HCT116 (cell line): ENCODE measurements at regions not wholly inside any gene's neighbourhood (a gene's known extent, or its start where the extent isn't known, plus 50 kb on each side); places are given as distances from the start of the nearest gene placed in this dataset.

Experiments
- ATAC-seq: fragments of 200-7000 bp; cut with Tn5 transposase; 2 replicates; pipeline ENCODE4 v1.9.1; 2020; ENCODE audit warnings: mild to moderate bottlenecking, moderate library complexity
- BruUV-seq: library from RNA; stranded (reverse); fragments of 400-500 nt; replicated peaks from 2 replicates; lab custom pipeline; 2021; lab: Mats Ljungman, UMichigan
- CTCF ChIA-PET: fragments of 300-600 bp; sonication (Branson Sonifier 250); formaldehyde crosslinking; loops from one replicate; lab custom pipeline; 2021; ENCODE audit warnings: antibody characterized with exemption; lab: Charles Lee
- POLR2A ChIA-PET: fragments of 300-600, 350-600 bp; sonication (Branson Sonifier 250); formaldehyde crosslinking; loops from one replicate; lab custom pipeline; 2021; ENCODE audit warnings: antibody characterized with exemption; lab: Charles Lee
- RAD21 ChIA-PET, 2 experiments: fragments of 300-600 bp; sonication (Branson Sonifier 250); formaldehyde crosslinking; loops; one replicate each; lab custom pipeline; 2023; ENCODE audit warnings: low total read pairs in 2 of 2; ENCODE audit not compliant: uncharacterized antibody in 2 of 2, unreplicated experiment in 2 of 2, low non-redundant PET in 1 of 2; lab: Charles Lee
- DNase-seq: peaks from one replicate; pipeline ENCODE4 v3.0.0-alpha.2; 2010; ENCODE audit warnings: low read depth, low spot score
- H2AFZ ChIP-seq: fragments of 200-600 bp; shearing (Covaris generic), sonication (generic); 2 replicates; pipeline ENCODE4 v1.6.1; 2017; ENCODE audit warnings: low read depth, mixed run types, mixed read lengths, antibody characterized with exemption, low read length; ENCODE audit not compliant: poor library complexity, severe bottlenecking
- H3K27ac ChIP-seq: 2 replicates; pipeline ENCODE4 v1.5.1; 2012; ENCODE audit warnings: low read depth, low read length
- H3K27me3 ChIP-seq: fragments of 200-600 bp; sonication (generic); 2 replicates; pipeline ENCODE4 v1.6.1; 2016; ENCODE audit warnings: mixed run types, low read length, mixed read lengths; ENCODE audit not compliant: insufficient read depth
- H3K36me3 ChIP-seq, 2 experiments: fragments of 200-500 bp in 1 of 2; fragments of 200-600 bp in 1 of 2; sonication (Bioruptor generic) in 1 of 2; sonication (generic) in 1 of 2; 2 replicates each; pipeline versions ENCODE4 v1.5.1 to v1.6.1; 2014 to 2016; ENCODE audit warnings: low read length in 2 of 2, inconsistent platforms in 1 of 2, mixed read lengths in 1 of 2, mixed run types in 1 of 2; ENCODE audit not compliant: insufficient read depth in 2 of 2, control insufficient read depth in 1 of 2
- H3K4me1 ChIP-seq, 2 experiments: fragments of 200-600 bp in 1 of 2; sonication (generic) in 1 of 2; 2 replicates each; pipeline versions ENCODE4 v1.5.1 to v1.6.1; 2012 to 2017; ENCODE audit warnings: low read length in 2 of 2, inconsistent platforms in 1 of 2, mild to moderate bottlenecking in 1 of 2, mixed read lengths in 1 of 2, mixed run types in 1 of 2, moderate library complexity in 1 of 2; ENCODE audit not compliant: insufficient read depth in 2 of 2, control insufficient read depth in 1 of 2
- H3K4me2 ChIP-seq: fragments of 200-600 bp; sonication (generic); 2 replicates; pipeline ENCODE4 v1.6.1; 2017; ENCODE audit warnings: mixed run types, low read length, mixed read lengths
- H3K4me3 ChIP-seq, 2 experiments: fragments of 200-600 bp in 1 of 2; sonication (generic) in 1 of 2; replicated peaks in 1 of 2; 2 replicates each; pipeline ENCODE4 v1.5.1; 2011 to 2016; ENCODE audit warnings: low read length in 2 of 2, control low read depth in 1 of 2, low read depth in 1 of 2, mild to moderate bottlenecking in 1 of 2, mixed read lengths in 1 of 2, mixed run types in 1 of 2
- H3K79me2 ChIP-seq: fragments of 200-600 bp; sonication (generic); 2 replicates; pipeline ENCODE4 v1.6.1; 2017; ENCODE audit warnings: mild to moderate bottlenecking, mixed run types, low read length, moderate library complexity, mixed read lengths; ENCODE audit not compliant: insufficient read depth
- H3K9ac ChIP-seq: fragments of 200-600 bp; sonication (generic); 2 replicates; pipeline ENCODE4 v1.6.1; 2016; ENCODE audit warnings: low read length, mixed read lengths
- H3K9me2 ChIP-seq: fragments of 200-600 bp; sonication (generic), shearing (Covaris generic); 2 replicates; pipeline ENCODE4 v1.6.1; 2017; ENCODE audit warnings: mixed run types, mild to moderate bottlenecking, moderate library complexity; ENCODE audit not compliant: insufficient read depth
- H3K9me3 ChIP-seq, 2 experiments: fragments of 200-500 bp in 1 of 2; fragments of 200-600 bp in 1 of 2; sonication (Bioruptor generic) in 1 of 2; sonication (generic) in 1 of 2; 2 replicates each; pipeline ENCODE4 v1.6.1; 2014 to 2017; ENCODE audit warnings: low read length in 2 of 2, mixed read lengths in 2 of 2, inconsistent platforms in 1 of 2, low read depth in 1 of 2, mild to moderate bottlenecking in 1 of 2, mixed run types in 1 of 2, moderate library complexity in 1 of 2; ENCODE audit not compliant: control insufficient read depth in 1 of 2, insufficient read depth in 1 of 2
- H4K20me1 ChIP-seq: fragments of 200-600 bp; sonication (generic), shearing (Covaris generic); 2 replicates; pipeline ENCODE4 v1.6.1; 2017; ENCODE audit warnings: mixed run types, mild to moderate bottlenecking, moderate library complexity; ENCODE audit not compliant: insufficient read depth
- CBX3 ChIP-seq: IDR thresholded peaks from 2 replicates; pipeline ENCODE4 v1.6.1; 2012; ENCODE audit warnings: low read depth
- ELF1 ChIP-seq: IDR thresholded peaks from 2 replicates; pipeline ENCODE4 v1.6.1; 2012; ENCODE audit warnings: low read depth, borderline replicate concordance
- EZH2 ChIP-seq: fragments of 200-600 bp; sonication (generic); IDR thresholded peaks from 2 replicates; pipeline ENCODE4 v1.6.1; 2017; ENCODE audit warnings: antibody characterized with exemption, mixed run types
- EZH2phosphoT487 ChIP-seq: fragments of 200-600 bp; IDR thresholded peaks from 2 replicates; pipeline ENCODE4 v1.6.1; 2018; ENCODE audit warnings: antibody characterized with exemption, borderline replicate concordance
- JUND ChIP-seq: IDR thresholded peaks from 2 replicates; pipeline ENCODE4 v1.6.1; 2012
- POLR2A ChIP-seq: IDR thresholded peaks from 2 replicates; pipeline ENCODE4 v1.7.0; 2011; ENCODE audit warnings: borderline replicate concordance; ENCODE audit not compliant: insufficient read depth, insufficient read length; ENCODE audit errors: extremely low read depth
- POLR2AphosphoS5 ChIP-seq: IDR thresholded peaks from 2 replicates; pipeline ENCODE4 v1.6.1; 2011; ENCODE audit warnings: mild to moderate bottlenecking, low read depth, low read length, moderate library complexity
- REST ChIP-seq: IDR thresholded peaks from 2 replicates; pipeline ENCODE4 v1.6.1; 2012; ENCODE audit warnings: low read depth
- SIN3A ChIP-seq: IDR thresholded peaks from 2 replicates; pipeline ENCODE4 v1.6.1; 2012; ENCODE audit warnings: low read depth
- SP1 ChIP-seq: IDR thresholded peaks from 2 replicates; pipeline ENCODE4 v1.6.1; 2012; ENCODE audit warnings: low read depth
- YY1 ChIP-seq: IDR thresholded peaks from 2 replicates; pipeline ENCODE4 v1.6.1; 2011; ENCODE audit warnings: low read length, low read depth, moderate library complexity, mild to moderate bottlenecking; ENCODE audit not compliant: insufficient replicate concordance; ENCODE audit errors: extremely low read depth
- ZBTB33 ChIP-seq: IDR thresholded peaks from 2 replicates; pipeline ENCODE4 v1.6.1; 2011; ENCODE audit warnings: mild to moderate bottlenecking, low read length, moderate library complexity; ENCODE audit not compliant: insufficient replicate concordance; ENCODE audit errors: extremely low read depth
- intact Hi-C: fragments of 100-400 bp; cut with micrococcal nuclease; formaldehyde crosslinking; loops from 2 replicates; pipeline ENCODE4 v1.10.0; 2022
- TF ChIP-seq, protein P1 (sequence below): IDR thresholded peaks from 2 replicates; pipeline ENCODE4 v1.6.1; 2012
- TF ChIP-seq, protein P2 (sequence below), 3 experiments: fragments of 200-600 bp in 1 of 3; sonication (generic) in 1 of 3; IDR thresholded peaks in 2 of 3; conservative IDR thresholded peaks in 1 of 3; 2 replicates each; pipeline ENCODE4 v1.5.1; 2012 to 2017; ENCODE audit warnings: low read depth in 2 of 3, low read length in 2 of 3, antibody characterized with exemption in 1 of 3, borderline replicate concordance in 1 of 3, control low read depth in 1 of 3, mild to moderate bottlenecking in 1 of 3, mixed read lengths in 1 of 3, mixed run types in 1 of 3, moderate library complexity in 1 of 3; ENCODE audit not compliant: insufficient read depth in 1 of 3

DNA sequence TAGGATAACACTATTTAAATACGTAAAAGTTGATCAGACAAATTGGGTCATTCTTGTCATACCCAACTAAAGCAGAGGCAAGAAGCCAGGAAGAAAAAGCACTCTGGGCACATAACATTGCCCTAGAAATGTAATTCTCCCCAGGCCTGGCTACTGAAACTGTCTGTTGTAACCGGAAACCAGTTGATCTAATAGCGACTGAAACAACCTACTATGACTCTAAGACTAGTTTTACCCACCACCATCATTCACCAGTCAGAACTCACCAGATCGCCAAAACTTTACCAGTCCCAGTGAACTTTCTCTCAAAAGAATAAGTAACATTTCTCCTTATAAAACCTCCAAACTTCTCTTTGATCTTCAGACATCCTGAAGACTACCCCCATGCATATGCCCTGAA lies 99.3 kb upstream of the WWC1 start (continued):
- TF ChIP-seq ZBTB33 (no peak), ELF1 (no peak), POLR2AphosphoS5 (no peak)

GRCh38 chr5:168193493-168194250 lies 97.8 kb upstream of the WWC1 start:
- CTCF ChIA-PET: no interaction called here
- no peak for TF ChIP-seq EZH2
- TF ChIP-seq, protein P1, sequence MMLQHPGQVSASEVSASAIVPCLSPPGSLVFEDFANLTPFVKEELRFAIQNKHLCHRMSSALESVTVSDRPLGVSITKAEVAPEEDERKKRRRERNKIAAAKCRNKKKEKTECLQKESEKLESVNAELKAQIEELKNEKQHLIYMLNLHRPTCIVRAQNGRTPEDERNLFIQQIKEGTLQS: no peak
- no peak for TF ChIP-seq JUND
- TF ChIP-seq POLR2A: no peak
- TF ChIP-seq SIN3A: no peak
- no peak for TF ChIP-seq EZH2phosphoT487
- TF ChIP-seq, protein P2, sequence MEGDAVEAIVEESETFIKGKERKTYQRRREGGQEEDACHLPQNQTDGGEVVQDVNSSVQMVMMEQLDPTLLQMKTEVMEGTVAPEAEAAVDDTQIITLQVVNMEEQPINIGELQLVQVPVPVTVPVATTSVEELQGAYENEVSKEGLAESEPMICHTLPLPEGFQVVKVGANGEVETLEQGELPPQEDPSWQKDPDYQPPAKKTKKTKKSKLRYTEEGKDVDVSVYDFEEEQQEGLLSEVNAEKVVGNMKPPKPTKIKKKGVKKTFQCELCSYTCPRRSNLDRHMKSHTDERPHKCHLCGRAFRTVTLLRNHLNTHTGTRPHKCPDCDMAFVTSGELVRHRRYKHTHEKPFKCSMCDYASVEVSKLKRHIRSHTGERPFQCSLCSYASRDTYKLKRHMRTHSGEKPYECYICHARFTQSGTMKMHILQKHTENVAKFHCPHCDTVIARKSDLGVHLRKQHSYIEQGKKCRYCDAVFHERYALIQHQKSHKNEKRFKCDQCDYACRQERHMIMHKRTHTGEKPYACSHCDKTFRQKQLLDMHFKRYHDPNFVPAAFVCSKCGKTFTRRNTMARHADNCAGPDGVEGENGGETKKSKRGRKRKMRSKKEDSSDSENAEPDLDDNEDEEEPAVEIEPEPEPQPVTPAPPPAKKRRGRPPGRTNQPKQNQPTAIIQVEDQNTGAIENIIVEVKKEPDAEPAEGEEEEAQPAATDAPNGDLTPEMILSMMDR (IDR thresholded peaks at IDR 0.05 in 2 of 3, conservative IDR thresholded peaks at IDR 0.05 in 1 of 3; ENCODE audit: borderline replicate concordance in 1 of 3, insufficient read depth in 1 of 3, low read depth in 2 of 3, low read length in 2 of 3): no peak
- TF ChIP-seq REST: no peak
- no peak for TF ChIP-seq ZBTB33
- no peak for TF ChIP-seq SP1
- TF ChIP-seq CBX3: no peak
- no peak for TF ChIP-seq YY1

More at GRCh38 chr5:168193493-168194250, 97.8 kb upstream of the WWC1 start:
- DNase-seq (no peak), ATAC-seq (no peak)
- H3K9me2 ChIP-seq: no peaks in the 10 kb centered on the region
- no peak overlapping the region for H2AFZ ChIP-seq
- H3K9me3 ChIP-seq: no peaks in the 10 kb centered on the region
- no peaks in the 10 kb centered on the region for H3K4me1 ChIP-seq
- ChIA-PET RAD21 (no interaction called here), POLR2A (no interaction called here)
- no peak overlapping the region for H3K9ac ChIP-seq
- no peaks in the 10 kb centered on the region for H3K79me2 ChIP-seq
- BruUV-seq: no TSS peak
- no peak overlapping the region for H3K4me3 ChIP-seq
- no peak overlapping the region for H3K4me2 ChIP-seq
- intact Hi-C loops: no loop called here
- no peaks in the 10 kb centered on the region for H4K20me1 ChIP-seq
- H3K27me3 ChIP-seq: peaks cover 68% of the 10 kb centered on the region
- H3K36me3 ChIP-seq: no peaks in the 10 kb centered on the region
- no peak overlapping the region for H3K27ac ChIP-seq
